NOMO-1 treated with dmso at 0.1 percent for 144 hours (cell line): ENCODE measurements at regions not wholly inside any gene's neighbourhood (a gene's known extent, or its start where the extent isn't known, plus 50 kb on each side); places are given as distances from the start of the nearest gene placed in this dataset.
"Not testable (repeated sequence)": the region's sequence is repeated elsewhere in the genome, so short reads cannot be mapped to it uniquely, and the experiment has no call there.

ENCODE experiments used
- DNase-seq: peaks from one replicate; lab custom pipeline; 2025; ENCODE audit not compliant: unreplicated experiment; lab: John Stamatoyannopoulos, UW

GRCh38 chr11:15300341-15300740 is 185.6 kb downstream of the INSC start:
- DNase-seq: no peak

DNA sequence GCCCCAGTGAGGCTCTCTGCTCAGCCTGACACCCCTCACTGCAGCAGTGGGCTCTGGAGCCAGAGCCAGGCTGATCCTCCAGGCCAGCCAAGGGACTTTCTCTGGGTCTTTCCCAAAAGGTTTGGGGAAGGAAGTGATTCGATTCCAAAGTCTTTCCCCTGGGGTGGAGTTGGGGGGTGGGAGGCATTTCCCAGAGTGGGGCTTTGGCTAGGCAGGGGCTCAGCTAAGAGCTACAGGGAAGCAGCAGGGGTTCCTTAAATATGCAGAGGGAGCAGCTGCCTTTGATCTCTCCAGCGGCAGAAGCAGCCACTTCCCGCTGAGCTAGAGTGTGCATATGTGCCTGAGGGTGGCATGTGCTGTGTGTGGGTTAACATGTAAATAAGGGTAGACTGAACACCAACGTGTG is 192.9 kb downstream of the INSC start:
- no peak for DNase-seq

GRCh38 chr11:15308840-15309239 is 194.1 kb downstream of the INSC start:
- no peak for DNase-seq

DNA sequence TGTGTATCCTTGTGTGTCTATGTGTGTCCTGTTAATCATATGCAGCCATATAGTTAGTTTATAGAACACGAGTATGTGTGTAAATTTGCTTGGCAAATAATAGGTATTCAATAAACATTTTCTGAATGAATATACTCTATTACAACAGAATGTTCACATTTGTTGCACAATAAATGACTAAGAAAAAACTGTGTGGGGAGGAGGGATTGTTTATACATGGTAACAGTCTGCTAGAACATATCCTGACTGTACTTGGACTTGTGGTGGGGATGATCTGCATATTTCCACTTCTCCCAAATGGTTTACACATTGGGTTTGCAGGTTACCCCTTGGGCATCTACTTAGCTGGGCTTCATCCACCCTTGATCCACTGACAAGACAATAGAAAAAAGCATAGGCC is 194.6 kb downstream of the INSC start:
- no peak for DNase-seq

DNA sequence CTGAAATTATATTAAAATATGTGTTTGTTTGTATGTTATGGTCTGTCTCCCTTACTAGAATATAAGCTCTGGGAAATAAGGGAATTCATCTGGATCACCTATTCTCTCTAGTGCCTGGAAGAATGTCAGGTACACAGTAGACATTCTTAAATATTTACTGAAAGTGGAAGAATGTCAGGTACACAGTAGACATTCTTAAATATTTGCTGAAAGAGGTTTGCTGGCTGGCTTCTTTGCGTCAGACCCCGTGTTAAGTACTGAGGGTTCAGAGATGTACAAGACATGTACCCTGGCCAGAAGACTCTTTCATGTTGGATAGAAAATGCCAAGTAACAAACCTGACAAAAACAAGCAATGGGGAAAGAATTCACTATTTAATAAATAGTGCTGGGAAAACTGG is 199.1 kb downstream of the INSC start:
- DNase-seq: no peak

GRCh38 chr11:15318814-15319213 is 204.1 kb downstream of the INSC start:
- DNase-seq: no peak

GRCh38 chr11:15326520-15326919 is 211.8 kb downstream of the INSC start:
- DNase-seq: no peak

DNA sequence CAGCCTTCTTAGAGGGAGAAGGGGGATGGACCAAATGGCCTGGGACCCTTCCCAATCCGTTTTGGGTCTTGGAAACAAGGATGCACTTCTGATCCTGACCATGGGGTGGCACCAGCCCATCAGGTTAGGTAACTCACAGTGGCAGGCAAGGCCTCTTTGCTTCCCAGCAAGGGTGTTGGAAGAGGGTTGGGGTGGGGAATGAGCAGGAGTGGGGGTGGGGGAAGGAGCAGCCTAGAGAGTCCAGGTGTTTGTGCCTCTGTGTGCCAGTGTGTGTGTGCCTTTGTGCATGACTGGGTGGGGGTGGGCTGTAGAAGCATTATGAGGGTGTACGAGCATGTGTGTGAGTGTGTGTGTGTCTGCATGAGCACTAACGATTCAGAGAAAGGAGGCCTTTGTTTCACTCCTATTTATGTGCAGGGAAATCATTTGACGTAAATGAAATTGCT is 213.1 kb downstream of the INSC start:
- DNase-seq: no peak

DNA sequence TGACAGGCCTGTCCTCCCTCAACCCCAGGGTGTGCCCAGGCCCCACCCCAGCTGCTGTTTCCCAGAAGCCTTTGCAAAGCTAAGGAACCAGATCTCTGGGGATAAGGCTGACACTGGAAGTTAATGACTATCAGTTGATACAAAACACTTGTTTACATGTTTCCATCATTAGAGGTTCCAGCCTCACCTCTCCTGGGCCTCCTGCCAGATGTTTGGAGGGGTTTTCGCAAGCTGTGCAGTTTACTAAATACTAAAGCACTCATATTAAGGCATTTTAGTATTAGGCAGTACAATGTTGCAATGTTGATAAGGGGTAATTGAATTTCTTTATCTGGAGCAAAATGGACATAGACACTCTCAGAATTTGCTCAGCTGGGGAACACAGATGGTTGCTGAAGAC is 218.7 kb downstream of the INSC start:
- no peak for DNase-seq

- no peak for DNase-seq
Observed at GRCh38 chr11:15334766-15335165, 220.0 kb downstream of the INSC start.

DNA sequence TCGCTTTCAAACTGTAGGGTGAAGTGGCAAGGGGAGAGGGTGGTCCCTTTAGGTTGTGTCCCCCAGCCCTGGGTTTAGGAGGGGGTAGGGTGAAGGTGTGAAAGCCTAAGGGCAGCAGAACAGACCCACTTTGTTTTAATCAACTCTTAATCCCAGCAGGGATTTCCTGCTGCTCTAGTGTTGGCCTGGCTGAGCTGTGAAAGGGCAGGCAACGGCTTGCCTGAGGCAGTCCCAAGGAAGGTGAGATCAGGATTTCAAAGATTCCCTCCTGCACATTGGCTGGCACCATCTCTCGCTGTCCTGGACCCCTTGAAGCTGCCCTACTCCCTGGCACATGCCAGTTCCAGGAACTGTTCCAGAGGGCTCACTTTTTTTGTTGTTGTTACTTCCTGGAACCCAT is 221.3 kb downstream of the INSC start:
- DNase-seq: no peak

DNA sequence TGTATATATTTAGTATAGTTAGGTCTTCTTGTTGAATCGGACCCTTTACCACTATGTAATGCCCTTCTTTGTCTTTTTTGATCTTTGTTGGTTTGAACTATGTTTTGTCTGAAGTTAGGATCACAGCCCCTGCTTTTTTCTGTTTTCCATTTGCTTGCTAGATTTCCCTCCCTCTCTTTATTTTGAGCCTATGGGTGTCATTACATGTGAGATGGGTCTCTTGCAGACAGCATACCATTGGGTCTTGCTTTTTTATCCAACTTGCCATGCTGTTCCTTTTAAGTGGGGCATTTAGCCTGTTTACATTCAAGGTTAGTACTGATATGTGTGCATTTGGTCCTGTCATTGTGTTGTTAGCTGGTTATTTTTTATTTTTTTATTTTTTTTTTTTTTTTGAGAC is 224.6 kb downstream of the INSC start:
- no peak for DNase-seq

DNA sequence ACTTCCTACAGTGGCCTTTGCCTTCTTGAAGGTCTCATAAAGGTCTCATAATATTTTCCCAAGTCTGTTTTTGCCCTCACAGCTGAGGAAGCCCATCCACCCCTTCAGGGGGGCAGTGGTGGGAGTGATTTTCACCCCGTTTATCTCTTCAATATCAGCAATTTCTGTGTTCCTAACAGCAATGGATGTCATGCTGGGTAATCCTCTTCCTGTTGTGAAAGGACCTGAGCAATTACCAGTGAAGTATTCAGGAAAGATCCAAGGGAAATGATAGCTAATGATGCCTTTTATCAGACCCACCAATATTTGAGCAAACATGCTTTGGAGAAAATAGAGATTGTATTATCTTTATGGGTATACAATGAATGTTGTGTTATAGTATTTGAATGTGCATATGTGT is 226.9 kb downstream of the INSC start:
- no peak for DNase-seq

DNA sequence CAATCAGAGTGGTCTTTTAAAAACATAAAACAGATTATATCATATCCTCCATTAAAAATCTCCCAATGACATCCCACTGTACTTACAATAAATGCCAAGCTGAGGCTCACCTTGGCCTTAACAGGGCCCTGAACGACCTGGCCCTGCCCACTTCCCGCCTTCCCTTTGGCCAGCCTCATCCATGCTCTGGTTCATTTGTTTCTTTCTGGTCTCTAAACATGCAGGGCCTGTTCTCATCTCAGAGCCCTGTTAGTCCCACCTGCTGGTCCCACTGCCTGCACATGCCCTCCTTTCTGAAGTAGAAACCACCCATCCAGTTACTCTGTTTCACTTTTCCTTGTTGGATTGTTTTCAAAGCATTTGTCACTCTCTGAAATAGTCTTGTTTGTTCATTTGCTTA is 227.4 kb downstream of the INSC start:
- DNase-seq: no peak

DNA sequence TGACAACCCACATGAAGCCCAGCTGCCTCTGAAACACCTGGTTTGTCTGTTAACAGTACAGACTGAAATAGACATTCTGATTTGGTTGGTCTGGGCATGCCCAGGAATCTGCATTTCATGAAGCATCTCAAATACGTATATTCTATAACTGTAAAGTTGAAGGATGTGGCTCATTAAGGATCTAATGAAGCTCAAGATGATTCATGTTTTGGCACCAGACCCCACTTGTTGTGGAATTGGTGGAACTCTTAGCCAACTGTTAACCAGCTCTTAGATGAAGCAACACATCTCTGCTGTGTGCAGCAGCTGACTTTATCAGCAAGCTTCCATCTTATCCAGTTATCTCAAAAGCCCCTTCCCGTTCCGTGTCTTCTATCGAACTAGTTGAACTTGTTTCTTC is 232.2 kb downstream of the INSC start:
- DNase-seq: no peak

GRCh38 chr11:15347969-15348734 is 233.4 kb downstream of the INSC start:
- DNase-seq: peak; percentile 38

GRCh38 chr11:15349413-15349812 is 234.7 kb downstream of the INSC start:
- no peak for DNase-seq

DNA sequence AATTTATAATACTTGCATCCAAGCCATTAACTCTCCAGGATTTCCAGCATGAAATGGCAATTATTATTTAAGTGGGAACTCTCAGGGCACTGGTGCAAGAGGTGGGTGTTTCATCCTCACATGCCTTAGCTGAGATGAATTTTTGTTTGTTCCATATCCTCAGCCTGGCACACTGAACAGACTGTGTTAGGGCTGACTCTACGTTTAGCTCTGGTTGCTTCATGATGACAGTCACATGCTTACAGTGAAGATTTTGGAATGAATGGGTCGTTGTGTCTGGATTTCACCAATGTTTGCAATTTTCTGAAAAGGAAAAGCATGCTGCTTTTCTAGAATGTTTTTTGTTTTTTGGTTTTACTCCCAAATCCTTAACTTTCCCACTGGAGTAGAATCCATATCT is 246.6 kb downstream of the INSC start:
- DNase-seq: no peak

DNA sequence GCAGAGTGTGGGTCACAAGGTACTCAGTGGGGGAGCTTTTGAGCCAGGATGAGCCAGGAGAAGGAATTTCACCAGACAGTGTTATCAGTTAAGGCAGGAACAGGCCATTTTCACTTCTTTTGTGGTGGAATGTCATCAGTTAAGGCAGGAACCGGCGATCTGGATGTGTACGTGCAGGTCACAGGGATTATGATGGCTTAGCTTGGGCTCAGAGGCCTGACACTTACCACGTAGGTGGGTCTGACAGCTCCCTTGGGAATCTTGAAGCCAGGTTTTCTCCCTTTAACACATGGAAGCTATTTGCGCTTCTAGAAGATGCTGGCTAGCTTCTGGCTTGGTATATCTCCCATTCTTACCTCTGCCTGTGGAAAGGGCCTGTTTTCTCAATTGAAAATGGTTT is 250.6 kb downstream of the INSC start:
- not testable (repeated sequence) for DNase-seq

GRCh38 chr11:15367695-15368094 is 253.0 kb downstream of the INSC start:
- peak; percentile 6 for DNase-seq

- no peak for DNase-seq
Observed at GRCh38 chr11:15370495-15371147, 255.9 kb downstream of the INSC start.

DNA sequence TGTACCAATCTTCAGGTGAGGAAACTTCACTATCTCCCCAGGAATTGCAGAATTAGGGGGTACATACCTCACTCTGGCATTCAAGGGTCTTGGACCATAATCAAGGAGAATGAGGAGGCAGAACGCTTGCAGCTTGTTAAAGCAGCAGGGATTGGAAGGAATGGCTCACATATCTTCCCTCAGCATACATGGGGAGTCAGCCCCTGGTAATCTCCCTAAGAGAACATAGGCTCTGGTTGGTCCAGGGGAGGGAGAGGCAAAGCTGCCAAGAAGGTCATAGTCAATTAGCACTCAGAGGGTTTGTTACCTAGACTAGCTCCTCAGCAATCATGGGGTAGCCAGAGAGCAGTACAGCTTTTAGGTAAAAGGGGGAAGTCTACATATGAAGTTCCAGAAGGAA is 256.8 kb downstream of the INSC start:
- DNase-seq: no peak

- no peak for DNase-seq
Observed at GRCh38 chr11:15374418-15374817, 259.7 kb downstream of the INSC start.
